ENCODE measurements at regions not wholly inside any gene's neighbourhood (a gene's known extent, or its start where the extent isn't known, plus 50 kb on each side); places are given as distances from the start of the nearest gene placed in this dataset.
"Not testable (repeated sequence)": the region's sequence is repeated elsewhere in the genome, so short reads cannot be mapped to it uniquely, and the experiment has no call there.

- no peak for DNase-seq
Observed at GRCh38 chr11:24108609-24109008, 388.2 kb upstream of the LUZP2 start.

GRCh38 chr11:24122291-24122690 lies 374.6 kb upstream of the LUZP2 start:
- DNase-seq: no peak

GRCh38 chr11:24124876-24125275 lies 372.0 kb upstream of the LUZP2 start:
- DNase-seq: no peak

- no peak for DNase-seq
Observed at GRCh38 chr11:24131698-24132097, 365.2 kb upstream of the LUZP2 start.

- DNase-seq: no peak
Observed at GRCh38 chr11:24132471-24132870, 364.4 kb upstream of the LUZP2 start.

GRCh38 chr11:24134879-24135589 lies 361.8 kb upstream of the LUZP2 start:
- DNase-seq: no peak

GRCh38 chr11:24142062-24142461 lies 354.8 kb upstream of the LUZP2 start:
- no peak for DNase-seq

- peak; percentile 8 for DNase-seq
Observed at GRCh38 chr11:24145411-24145810, 351.4 kb upstream of the LUZP2 start.

- no peak for DNase-seq
Observed at GRCh38 chr11:24153337-24153736, 343.5 kb upstream of the LUZP2 start.

GRCh38 chr11:24155792-24156191 lies 341.1 kb upstream of the LUZP2 start:
- no peak for DNase-seq

GRCh38 chr11:24157316-24157715 lies 339.5 kb upstream of the LUZP2 start:
- no peak for DNase-seq

GRCh38 chr11:24161587-24161986 lies 335.3 kb upstream of the LUZP2 start:
- no peak for DNase-seq

GRCh38 chr11:24163146-24163545 lies 333.7 kb upstream of the LUZP2 start:
- DNase-seq: no peak

GRCh38 chr11:24163841-24164240 lies 333.0 kb upstream of the LUZP2 start:
- no peak for DNase-seq

- no peak for DNase-seq
Observed at GRCh38 chr11:24171869-24172268, 325.0 kb upstream of the LUZP2 start.

GRCh38 chr11:24181395-24182047 lies 315.3 kb upstream of the LUZP2 start:
- DNase-seq: no peak

- DNase-seq: not testable (repeated sequence)
Observed at GRCh38 chr11:24185535-24185934, 311.3 kb upstream of the LUZP2 start.

- DNase-seq: no peak
Observed at GRCh38 chr11:24196733-24197132, 300.1 kb upstream of the LUZP2 start.

- DNase-seq: no peak
Observed at GRCh38 chr11:24198481-24198880, 298.4 kb upstream of the LUZP2 start.

- no peak for DNase-seq
Observed at GRCh38 chr11:24199461-24199860, 297.4 kb upstream of the LUZP2 start.

GRCh38 chr11:24206030-24206429 lies 290.8 kb upstream of the LUZP2 start:
- no peak for DNase-seq

- no peak for DNase-seq
Observed at GRCh38 chr11:24206511-24206910, 290.3 kb upstream of the LUZP2 start.

- no peak for DNase-seq
Observed at GRCh38 chr11:24216488-24216887, 280.4 kb upstream of the LUZP2 start.

- not testable (repeated sequence) for DNase-seq
Observed at GRCh38 chr11:24217319-24217718, 279.5 kb upstream of the LUZP2 start.

- no peak for DNase-seq
Observed at GRCh38 chr11:24225501-24225900, 271.4 kb upstream of the LUZP2 start.

All from amniotic stem cell (primary cell).